ENCODE measurements at regions not wholly inside any gene's neighbourhood (a gene's known extent, or its start where the extent isn't known, plus 50 kb on each side); places are given as distances from the start of the nearest gene placed in this dataset.

GRCh38 chr13:38563739-38564138 is 123.1 kb upstream of the FREM2 start (continued):
- no peak for TF ChIP-seq BCL3 (IDR thresholded peaks at IDR 0.05)
- no peak for TF ChIP-seq NR3C1 (IDR thresholded peaks at IDR 0.05)
- TF ChIP-seq JUNB (IDR thresholded peaks at IDR 0.05), result no peak

GRCh38 chr13:38564256-38565150 is 122.4 kb upstream of the FREM2 start:
- no peak for ATAC-seq
- ChIA-PET CTCF (no interaction called here), POLR2A (no interaction called here)
- Histone ChIP-seq H3K27ac (no peak overlapping the region), H3K4me1 (no peaks in the 10 kb centered on the region), H3K4me3 (no peak overlapping the region), H3K9me3 (no peaks in the 10 kb centered on the region), H3K4me2 (no peak overlapping the region)
- DNase-seq (ENCODE audit: low read depth in 1 of 2, low spot score in 1 of 2), result no peak
- TF ChIP-seq ZSCAN20 (CRISPR knock-in tag; IDR thresholded peaks at IDR 0.05) (no peak), PHF8 (IDR thresholded peaks at IDR 0.05; ENCODE audit: borderline replicate concordance, low read depth) (no peak), TFCP2L1 (CRISPR knock-in tag; IDR thresholded peaks at IDR 0.05) (no peak), EHF (CRISPR knock-in tag; IDR thresholded peaks at IDR 0.05) (no peak), FOXS1 (CRISPR knock-in tag; IDR thresholded peaks at IDR 0.05) (no peak), HMGXB4 (CRISPR knock-in tag; IDR thresholded peaks at IDR 0.05; ENCODE audit: borderline replicate concordance) (no peak), TP53 (CRISPR knock-in tag; IDR thresholded peaks at IDR 0.05) (no peak), SMC3 (IDR thresholded peaks at IDR 0.05) (no peak), ZNF302 (CRISPR knock-in tag; IDR thresholded peaks at IDR 0.05) (no peak), HOXB5 (CRISPR knock-in tag; IDR thresholded peaks at IDR 0.05) (no peak), NPAS2 (CRISPR knock-in tag; IDR thresholded peaks at IDR 0.05; ENCODE audit: borderline replicate concordance) (no peak), JUN (IDR thresholded peaks at IDR 0.05) (no peak), EP300 (IDR thresholded peaks at IDR 0.05) (no peak), POLR2AphosphoS2 (conservative IDR thresholded peaks at IDR 0.05; ENCODE audit: low read length) (no peak), ATOH8 (CRISPR knock-in tag; IDR thresholded peaks at IDR 0.05; ENCODE audit: low read depth) (no peak)
- 8% methylated on average over 7 of the region's 7 CpGs for WGBS (ENCODE audit: missing lambda C conversion rate)
- FAIRE-seq, result no peak

- H3K4me1 ChIP-seq, result no peaks in the 10 kb centered on the region
- no peak overlapping the region for H3K4me3 ChIP-seq
- no peaks in the 10 kb centered on the region for H3K9me3 ChIP-seq
- FAIRE-seq (no peak), ATAC-seq (no peak), DNase-seq (ENCODE audit: low read depth in 1 of 2, low spot score in 1 of 2) (no peak)
- POLR2A ChIA-PET, result no interaction called here
- H3K27ac ChIP-seq, result no peak overlapping the region
- no peak overlapping the region for H3K4me2 ChIP-seq
- TF ChIP-seq ATOH8 (CRISPR knock-in tag; IDR thresholded peaks at IDR 0.05; ENCODE audit: low read depth), result no peak
- TF ChIP-seq CTCF (IDR thresholded peaks at IDR 0.05), result no peak
- no peak for TF ChIP-seq ZFP36 (IDR thresholded peaks at IDR 0.05; ENCODE audit: borderline replicate concordance, partially characterized antibody)
- TF ChIP-seq HMGXB4 (CRISPR knock-in tag; IDR thresholded peaks at IDR 0.05; ENCODE audit: borderline replicate concordance), result no peak
- TF ChIP-seq FOSB (CRISPR knock-in tag; IDR thresholded peaks at IDR 0.05), result no peak
- TF ChIP-seq ELK1 (IDR thresholded peaks at IDR 0.05; ENCODE audit: low read depth, low read length), result no peak
- 1% methylated on average over 4 of the region's 4 CpGs for WGBS (ENCODE audit: missing lambda C conversion rate)
- CTCF ChIA-PET, result interaction anchor here (1.0 to 1.1 kb wide), 2 partner anchors 16 to 926 kb away, joined by 3 read pairs; no protein-coding TSS in a partner anchor
These were observed 120.9 kb upstream of the FREM2 start for GRCh38 chr13:38566023-38566422.
